ENCODE measurements at regions not wholly inside any gene's neighbourhood (a gene's known extent, or its start where the extent isn't known, plus 50 kb on each side); places are given as distances from the start of the nearest gene placed in this dataset.
A peak's percentile ranks its signal among the peaks of the same experiment; 100 is the strongest.

- Histone ChIP-seq H3K4me3 (no peak overlapping the region), H3K27ac (no peak overlapping the region), H3K9me3 (no peaks in the 10 kb centered on the region), H3K27me3 (no peaks in the 10 kb centered on the region), H3K36me3 (no peaks in the 10 kb centered on the region), H3K4me1 (no peaks in the 10 kb centered on the region)
- 39 to 46% (median 43%) methylated on average over 9 of the region's 9 CpGs for WGBS, 4 donors
- TF ChIP-seq CTCF (IDR thresholded peaks at IDR 0.05), result peak; percentile 66 to 87 (median 82)
- TF ChIP-seq POLR2A (IDR thresholded peaks at IDR 0.05), result no peak
- DNase-seq (peak in 4 of 5 donors; percentile 61 to 67 (median 63)), ATAC-seq (peak in 3 of 4 donors; percentile 59 to 61 (median 60))
- intact Hi-C loops (cut with DNase I), result loop anchor here (2.0 to 10.0 kb wide), 8 partner anchors 73 to 250 kb away; no protein-coding TSS in a partner anchor
Observed at GRCh38 chr9:38160613-38161215, 91.7 kb upstream of the SHB start.

- intact Hi-C loops (cut with DNase I), result loop anchor here in 5 of 10 donors (2.0 to 10.0 kb wide), 7 partner anchors 65 to 255 kb away; partner anchors contain the start of gene SLC25A51 (in 1 of the 5)
- no peaks in the 10 kb centered on the region for H3K36me3 ChIP-seq
- TF ChIP-seq POLR2A (IDR thresholded peaks at IDR 0.05), result no peak
- no peak for TF ChIP-seq CTCF (IDR thresholded peaks at IDR 0.05)
- no peak overlapping the region for H3K27ac ChIP-seq
- H3K4me3 ChIP-seq, result no peak overlapping the region
- no peaks in the 10 kb centered on the region for H3K4me1 ChIP-seq
- 95 to 100% (median 99%) methylated on average over 3 of the region's 3 CpGs for WGBS, 4 donors
- no peaks in the 10 kb centered on the region for H3K27me3 ChIP-seq
- ATAC-seq (no peak), DNase-seq (no peak)
- H3K9me3 ChIP-seq, result no peaks in the 10 kb centered on the region
Observed at GRCh38 chr9:38159599-38159998, 90.6 kb upstream of the SHB start.

GRCh38 chr9:38158628-38159027, 89.6 kb upstream of the SHB start:
- Histone ChIP-seq H3K27me3 (no peaks in the 10 kb centered on the region), H3K27ac (no peak overlapping the region), H3K4me3 (no peak overlapping the region), H3K36me3 (no peaks in the 10 kb centered on the region), H3K9me3 (no peaks in the 10 kb centered on the region), H3K4me1 (no peaks in the 10 kb centered on the region)
- intact Hi-C loops (cut with DNase I), result loop anchor here in 5 of 10 donors (2.0 to 10.0 kb wide), 7 partner anchors 64 to 254 kb away; partner anchors contain the start of gene SLC25A51 (in 1 of the 5)
- ATAC-seq, result no peak
- WGBS, 4 donors, result 91 to 98% (median 95%) methylated on average over 4 of the region's 4 CpGs
- TF ChIP-seq POLR2A (IDR thresholded peaks at IDR 0.05) (no peak), CTCF (IDR thresholded peaks at IDR 0.05) (no peak)
- no peak for DNase-seq

- TF ChIP-seq POLR2A (IDR thresholded peaks at IDR 0.05), result no peak
- no peak for TF ChIP-seq CTCF (IDR thresholded peaks at IDR 0.05)
- no peak for DNase-seq
- no peak overlapping the region for H3K4me3 ChIP-seq
- 74 to 84% (median 80%) methylated on average over 2 of the region's 2 CpGs for WGBS, 4 donors
- H3K4me1 ChIP-seq, result no peaks in the 10 kb centered on the region
- intact Hi-C loops (cut with DNase I), result loop anchor here in 5 of 10 donors (2.0 to 10.0 kb wide), 7 partner anchors 63 to 253 kb away; partner anchors contain the start of gene SLC25A51 (in 1 of the 5)
- H3K27me3 ChIP-seq, result no peaks in the 10 kb centered on the region
- H3K9me3 ChIP-seq, result no peaks in the 10 kb centered on the region
- no peaks in the 10 kb centered on the region for H3K36me3 ChIP-seq
- no peak for ATAC-seq
- no peak overlapping the region for H3K27ac ChIP-seq
Observed at GRCh38 chr9:38157711-38158110, 88.7 kb upstream of the SHB start.
